K562 (cell line): ENCODE measurements at regions not wholly inside any gene's neighbourhood (a gene's known extent, or its start where the extent isn't known, plus 50 kb on each side); places are given as distances from the start of the nearest gene placed in this dataset.

Experiments used
- ATAC-seq: fragments of 200-7000 bp; cut with Tn5 transposase; 3 replicates; pipeline ENCODE4 v1.9.1; 2020; ENCODE audit warnings: moderate library complexity
- BruUV-seq: library from RNA; stranded (reverse); fragments of 400-500 nt; replicated peaks from 2 replicates; lab custom pipeline; 2021; lab: Mats Ljungman, UMichigan
- CTCF ChIA-PET: fragments of 300-600 bp; formaldehyde crosslinking; extraction: SDS; loops from one replicate; lab custom pipeline; 2021; ENCODE audit warnings: low intra/inter-chr PET ratio; lab: Yijun Ruan, JAX
- POLR2A ChIA-PET: fragments of 300-600, 350-650 bp; sonication (Branson Sonifier 250); formaldehyde crosslinking; extraction: SDS; loops from one replicate; lab custom pipeline; 2021; ENCODE audit warnings: antibody characterized with exemption, inconsistent platforms; lab: Yijun Ruan, JAX
- DNase-seq, 4 experiments: peaks; one replicate each; pipeline versions ENCODE4 v3.0.0 to v3.0.0-alpha.2; 2011 to 2018; ENCODE audit warnings: low spot score in 3 of 4, mixed read lengths in 3 of 4; ENCODE audit errors: extremely low read depth in 1 of 4
- FAIRE-seq: peaks from 2 replicates; lab custom pipeline; 2011; peaks lifted over from hg19 to GRCh38; lab: Jason Lieb, UNC
- H2AFZ ChIP-seq: 2 replicates; pipeline ENCODE4 v1.6.0; 2011; ENCODE audit warnings: low read depth, low read length, control low read depth, inconsistent platforms
- H3K27ac ChIP-seq: fragments of 200-600 bp; 3 replicates; pipeline ENCODE4 v1.8.0; 2011; ENCODE audit warnings: low read depth, mild to moderate bottlenecking, control low read depth, inconsistent platforms, low read length, moderate library complexity, mixed read lengths; ENCODE audit errors: extremely low read depth
- H3K27me3 ChIP-seq, 2 experiments: fragments of 300-600 bp in 1 of 2; 2 replicates in 1 of 2; 3 replicates in 1 of 2; pipeline versions ENCODE4 v1.6.0 to v1.8.0; 2011; ENCODE audit warnings: inconsistent platforms in 2 of 2, low read length in 2 of 2, mild to moderate bottlenecking in 1 of 2, mixed read lengths in 1 of 2, moderate library complexity in 1 of 2; ENCODE audit not compliant: control insufficient read depth in 2 of 2, insufficient read depth in 2 of 2
- H3K36me3 ChIP-seq: fragments of 300-600 bp; 3 replicates; pipeline ENCODE4 v1.8.0; 2011; ENCODE audit warnings: mild to moderate bottlenecking, low read length, inconsistent platforms; ENCODE audit not compliant: control insufficient read depth, insufficient read depth
- H3K4me1 ChIP-seq, 2 experiments: fragments of 200-600 bp in 1 of 2; replicated peaks in 1 of 2; 2 replicates in 1 of 2; 3 replicates in 1 of 2; pipeline versions ENCODE4 v1.5.1 to v1.8.0; 2011; ENCODE audit warnings: inconsistent platforms in 2 of 2, low read length in 2 of 2, mild to moderate bottlenecking in 1 of 2, mixed read lengths in 1 of 2, moderate library complexity in 1 of 2; ENCODE audit not compliant: control insufficient read depth in 2 of 2, insufficient read depth in 2 of 2
- H3K4me2 ChIP-seq: 2 replicates; pipeline ENCODE4 v1.6.1; 2011; ENCODE audit warnings: low read length, control low read depth, inconsistent platforms, mixed read lengths; ENCODE audit not compliant: insufficient read depth
- H3K4me3 ChIP-seq: fragments of 200-600 bp; sonication (generic), shearing (Covaris generic); 2 replicates; pipeline ENCODE4 v1.5.1; 2016; ENCODE audit warnings: control low read depth, inconsistent platforms
- H3K79me2 ChIP-seq: fragments of 200-600 bp; 3 replicates; pipeline ENCODE4 v1.8.0; 2011; ENCODE audit warnings: low read length, inconsistent platforms; ENCODE audit not compliant: control insufficient read depth, insufficient read depth
- H3K9ac ChIP-seq, 2 experiments: 2 replicates each; pipeline versions ENCODE4 v1.6.0 to v1.6.1; 2011; ENCODE audit warnings: low read depth in 2 of 2, low read length in 2 of 2, control low read depth in 1 of 2, inconsistent platforms in 1 of 2, mild to moderate bottlenecking in 1 of 2, mixed read lengths in 1 of 2; ENCODE audit not compliant: insufficient read depth in 1 of 2
- H3K9me1 ChIP-seq: one replicate; pipeline ENCODE4 v1.6.0; 2011; ENCODE audit warnings: inconsistent platforms, mild to moderate bottlenecking, low read length, moderate library complexity; ENCODE audit not compliant: control insufficient read depth, insufficient read depth
- H3K9me3 ChIP-seq: replicated peaks from 2 replicates; pipeline ENCODE4 v1.5.1; 2011; ENCODE audit warnings: low read depth, low read length, inconsistent platforms; ENCODE audit not compliant: control insufficient read depth, insufficient read depth
- H4K20me1 ChIP-seq: replicated peaks from 2 replicates; pipeline ENCODE4 v1.6.1; 2011; ENCODE audit warnings: low read length, inconsistent platforms, mixed read lengths; ENCODE audit not compliant: control insufficient read depth, insufficient read depth
- BRD9 ChIP-seq: fragments of 450-650 bp; IDR thresholded peaks from 2 replicates; pipeline ENCODE4 v1.6.1; 2018; ENCODE audit warnings: low read depth; ENCODE audit not compliant: partially characterized antibody
- DNMT1 ChIP-seq: fragments of 450-650 bp; IDR thresholded peaks from 2 replicates; pipeline ENCODE4 v1.6.1; 2016; ENCODE audit warnings: antibody characterized with exemption, mild to moderate bottlenecking
- ELF4 ChIP-seq: fragments of 450-650 bp; formaldehyde crosslinking; IDR thresholded peaks from 2 replicates; pipeline ENCODE4 v1.4.0; 2022; ENCODE audit warnings: missing genetic modification characterization
- ERF ChIP-seq: fragments of 450-650 bp; formaldehyde crosslinking; IDR thresholded peaks from 2 replicates; pipeline ENCODE4 v1.4.0; 2020; ENCODE audit warnings: mild to moderate bottlenecking, mixed read lengths
- HDAC3 ChIP-seq: fragments of 450-650 bp; IDR thresholded peaks from 2 replicates; pipeline ENCODE4 v1.6.1; 2018; ENCODE audit warnings: borderline replicate concordance, mild to moderate bottlenecking, moderate library complexity; ENCODE audit not compliant: partially characterized antibody
- HMBOX1 ChIP-seq: sonication (generic); IDR thresholded peaks from 2 replicates; pipeline ENCODE4 v1.6.1; 2016
- NFRKB ChIP-seq: fragments of 450-650 bp; IDR thresholded peaks from 2 replicates; pipeline ENCODE4 v1.6.1; 2016; ENCODE audit warnings: low read depth
- RFX1 ChIP-seq: fragments of 450-650 bp; IDR thresholded peaks from 2 replicates; pipeline ENCODE4 v1.6.1; 2016; ENCODE audit warnings: mild to moderate bottlenecking, moderate library complexity
- RFX7 ChIP-seq: fragments of 250-450 bp; sonication (Bioruptor Pico); IDR thresholded peaks from 2 replicates; pipeline ENCODE4 v1.5.1; 2021; ENCODE audit warnings: mild to moderate bottlenecking
- SMARCA5 ChIP-seq: fragments of 450-650 bp; IDR thresholded peaks from 2 replicates; pipeline ENCODE4 v1.6.1; 2016
- SREBF1 ChIP-seq: fragments of 150-350 bp; IDR thresholded peaks from 2 replicates; pipeline ENCODE4 v1.6.1; 2014; ENCODE audit warnings: antibody characterized with exemption, low read depth, low read length, borderline replicate concordance
- SREBF2 ChIP-seq: sonication (generic); formaldehyde crosslinking; IDR thresholded peaks from 2 replicates; pipeline ENCODE4 v1.4.0; 2020; ENCODE audit warnings: mild to moderate bottlenecking, missing genetic modification reagents
- TCF7L2 ChIP-seq: fragments of 150-350 bp; IDR thresholded peaks from 2 replicates; pipeline ENCODE4 v1.6.1; 2016; ENCODE audit warnings: low read depth, mild to moderate bottlenecking, low read length, moderate library complexity
- U2AF1 ChIP-seq: fragments of 200-400 bp; formaldehyde crosslinking; optimal IDR thresholded peaks from 2 replicates; pipeline ENCODE3; 2017; ENCODE audit warnings: mild to moderate bottlenecking, low read depth, low read length, moderate library complexity
- YBX1 ChIP-seq: fragments of 450-650 bp; IDR thresholded peaks from 2 replicates; pipeline ENCODE4 v1.7.1; 2016; ENCODE audit warnings: mild to moderate bottlenecking
- ZBTB17 ChIP-seq: fragments of 450-650 bp; formaldehyde crosslinking; IDR thresholded peaks from 2 replicates; pipeline ENCODE4 v1.4.0; 2020; ENCODE audit warnings: mild to moderate bottlenecking
- ZNF280A ChIP-seq: fragments of 450-650 bp; IDR thresholded peaks from 2 replicates; pipeline ENCODE4 v1.6.1; 2018; ENCODE audit warnings: mild to moderate bottlenecking, low read depth; ENCODE audit not compliant: partially characterized antibody
- ZNF561 ChIP-seq: fragments of 450-650 bp; formaldehyde crosslinking; conservative IDR thresholded peaks from 2 replicates; pipeline ENCODE4 v1.4.0; 2020; ENCODE audit warnings: mild to moderate bottlenecking, moderate library complexity
- ZNF655 ChIP-seq: fragments of 250-450 bp; sonication (Bioruptor Pico); IDR thresholded peaks from 2 replicates; pipeline ENCODE4 v1.5.0; 2021
- ZNF76 ChIP-seq: fragments of 250-450 bp; sonication (Bioruptor Pico); IDR thresholded peaks from 2 replicates; pipeline ENCODE4 v1.4.0; 2020; ENCODE audit warnings: mild to moderate bottlenecking, moderate library complexity, borderline replicate concordance
- WGBS: fragments of 100-300 bp; shearing (Covaris generic); methylation state at CpG from one replicate; pipeline ENCODE4 v1.1.6; 2016; ENCODE audit warnings: low coverage, mixed read lengths; ENCODE audit not compliant: insufficient coverage; ENCODE audit errors: missing lambda C conversion rate; 5-methylcytosine and 5-hydroxymethylcytosine counted together
- in situ Hi-C: fragments of 300-500 bp; cut with MboI; formaldehyde crosslinking; loops from 4 replicates; pipeline ENCODE4 v1.15.0; 2018; ENCODE audit warnings: inconsistent platforms, mixed read lengths
- intact Hi-C: fragments of 100-400 bp; cut with micrococcal nuclease; formaldehyde crosslinking; loops from 2 replicates; pipeline ENCODE4 v1.14.2; 2022

GRCh38 chr2:223442847-223443246 is 159.3 kb downstream of the SCG2 start:
- Histone ChIP-seq H3K79me2 (no peaks in the 10 kb centered on the region), H3K9ac (no peak overlapping the region), H3K4me3 (no peak overlapping the region), H3K9me3 (no peaks in the 10 kb centered on the region), H3K27ac (no peak overlapping the region), H3K9me1 (no peaks in the 10 kb centered on the region), H3K4me2 (no peak overlapping the region), H3K36me3 (no peaks in the 10 kb centered on the region), H3K4me1 (no peaks in the 10 kb centered on the region), H3K27me3 (no peaks in the 10 kb centered on the region), H2AFZ (no peak overlapping the region), H4K20me1 (no peaks in the 10 kb centered on the region)
- intact Hi-C loops (no loop called here), in situ Hi-C loops (no loop called here)
- no peak for DNase-seq
- ChIA-PET POLR2A (no interaction called here), CTCF (no interaction called here)
- no TSS peak for BruUV-seq
- ATAC-seq = no peak
- FAIRE-seq = no peak
- no peak for TF ChIP-seq ZNF655 (CRISPR knock-in tag)
- no peak for TF ChIP-seq ZNF76 (CRISPR knock-in tag)
- TF ChIP-seq ELF4 (CRISPR knock-in tag) = no peak
- TF ChIP-seq SREBF2 (CRISPR knock-in tag) = no peak
- TF ChIP-seq BRD9 = no peak
- no peak for TF ChIP-seq RFX1
- TF ChIP-seq U2AF1 = no peak
- TF ChIP-seq DNMT1 = no peak
- no peak for TF ChIP-seq SREBF1
- no peak for TF ChIP-seq ERF (CRISPR knock-in tag)
- TF ChIP-seq SMARCA5 = no peak
- TF ChIP-seq RFX7 (CRISPR knock-in tag) = no peak
- no peak for TF ChIP-seq ZNF561 (CRISPR knock-in tag)
- TF ChIP-seq HMBOX1 = no peak
- no peak for TF ChIP-seq TCF7L2
- no peak for TF ChIP-seq ZNF280A
- no peak for TF ChIP-seq NFRKB
- no peak for TF ChIP-seq HDAC3
- no peak for TF ChIP-seq YBX1
- no peak for TF ChIP-seq ZBTB17
- 0% methylated on average over 2 of the region's 2 CpGs for WGBS
